ENCODE measurements at regions not wholly inside any gene's neighbourhood (a gene's known extent, or its start where the extent isn't known, plus 50 kb on each side); places are given as distances from the start of the nearest gene placed in this dataset.

DNA sequence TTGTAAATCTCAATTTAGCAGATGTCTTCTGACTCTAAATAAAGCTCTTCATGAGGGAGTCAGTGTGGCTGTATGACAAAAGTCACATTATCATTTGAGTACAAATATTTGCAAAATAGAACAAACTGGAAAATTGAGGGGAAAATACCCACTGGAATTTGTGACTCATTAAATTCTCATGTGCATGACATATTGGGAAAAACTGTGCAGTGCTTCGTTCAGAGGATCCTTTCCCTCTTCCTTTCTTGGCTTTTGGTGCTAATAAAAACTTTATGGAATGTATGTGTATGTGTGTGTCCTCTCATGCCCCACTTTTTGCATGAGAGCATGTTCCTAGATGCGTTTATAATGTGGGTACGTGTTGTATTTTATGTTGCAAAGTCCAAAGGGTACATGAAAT, 267.8 kb downstream of the KTN1 start:
- TF ChIP-seq EP300 (IDR thresholded peaks at IDR 0.05): no peak
- TF ChIP-seq, protein P1, sequence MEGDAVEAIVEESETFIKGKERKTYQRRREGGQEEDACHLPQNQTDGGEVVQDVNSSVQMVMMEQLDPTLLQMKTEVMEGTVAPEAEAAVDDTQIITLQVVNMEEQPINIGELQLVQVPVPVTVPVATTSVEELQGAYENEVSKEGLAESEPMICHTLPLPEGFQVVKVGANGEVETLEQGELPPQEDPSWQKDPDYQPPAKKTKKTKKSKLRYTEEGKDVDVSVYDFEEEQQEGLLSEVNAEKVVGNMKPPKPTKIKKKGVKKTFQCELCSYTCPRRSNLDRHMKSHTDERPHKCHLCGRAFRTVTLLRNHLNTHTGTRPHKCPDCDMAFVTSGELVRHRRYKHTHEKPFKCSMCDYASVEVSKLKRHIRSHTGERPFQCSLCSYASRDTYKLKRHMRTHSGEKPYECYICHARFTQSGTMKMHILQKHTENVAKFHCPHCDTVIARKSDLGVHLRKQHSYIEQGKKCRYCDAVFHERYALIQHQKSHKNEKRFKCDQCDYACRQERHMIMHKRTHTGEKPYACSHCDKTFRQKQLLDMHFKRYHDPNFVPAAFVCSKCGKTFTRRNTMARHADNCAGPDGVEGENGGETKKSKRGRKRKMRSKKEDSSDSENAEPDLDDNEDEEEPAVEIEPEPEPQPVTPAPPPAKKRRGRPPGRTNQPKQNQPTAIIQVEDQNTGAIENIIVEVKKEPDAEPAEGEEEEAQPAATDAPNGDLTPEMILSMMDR (IDR thresholded peaks at IDR 0.05): no peak
